Endodermal cell (in vitro differentiated cells): ENCODE measurements at regions not wholly inside any gene's neighbourhood (a gene's known extent, or its start where the extent isn't known, plus 50 kb on each side); places are given as distances from the start of the nearest gene placed in this dataset.
A peak's percentile ranks its signal among the peaks of the same experiment; 100 is the strongest.

ENCODE experiments used
- DNase-seq: peaks from one replicate; pipeline ENCODE4 v3.0.0-alpha.2; 2017
- H3K27ac ChIP-seq: 2 replicates; pipeline ENCODE4 v1.5.1; 2013; ENCODE audit warnings: mild to moderate bottlenecking, low read depth, low read length, moderate library complexity
- H3K27me3 ChIP-seq: 2 replicates; pipeline ENCODE4 v1.6.1; 2013; ENCODE audit warnings: mild to moderate bottlenecking, low read length, moderate library complexity; ENCODE audit not compliant: insufficient read depth, control insufficient read depth, poor library complexity, severe bottlenecking
- H3K36me3 ChIP-seq: 2 replicates; pipeline ENCODE4 v1.7.0; 2013; ENCODE audit warnings: mild to moderate bottlenecking, low read length, moderate library complexity; ENCODE audit not compliant: control insufficient read depth, insufficient read depth
- H3K4me1 ChIP-seq: one replicate; pipeline ENCODE4 v1.7.0; 2013; ENCODE audit warnings: low read length; ENCODE audit not compliant: control insufficient read depth, insufficient read depth
- H3K4me3 ChIP-seq: 2 replicates; pipeline ENCODE4 v1.5.1; 2013; ENCODE audit warnings: mild to moderate bottlenecking, low read length, moderate library complexity
- H3K9ac ChIP-seq: 2 replicates; pipeline ENCODE4 v1.6.1; 2013; ENCODE audit warnings: mild to moderate bottlenecking, low read length, moderate library complexity; ENCODE audit not compliant: poor library complexity, severe bottlenecking; ENCODE audit errors: extremely low read depth
- H3K9me3 ChIP-seq: 2 replicates; pipeline ENCODE4 v1.6.1; 2013; ENCODE audit warnings: mild to moderate bottlenecking, low read length, moderate library complexity; ENCODE audit not compliant: control insufficient read depth
- H3K27ac Mint-ChIP-seq: 2 replicates; pipeline ENCODE4 v1.8.0; 2020; ENCODE audit warnings: mixed read lengths
- H3K27me3 Mint-ChIP-seq: 2 replicates; pipeline ENCODE4 v1.8.0; 2021; ENCODE audit warnings: mild to moderate bottlenecking, mixed read lengths; ENCODE audit not compliant: insufficient read depth
- H3K36me3 Mint-ChIP-seq: 2 replicates; pipeline ENCODE4 v1.8.0; 2020; ENCODE audit warnings: low read depth, mixed read lengths
- H3K4me1 Mint-ChIP-seq: 2 replicates; pipeline ENCODE4 v1.8.0; 2020; ENCODE audit warnings: mixed read lengths
- H3K4me3 Mint-ChIP-seq: 2 replicates; pipeline ENCODE4 v1.8.0; 2020; ENCODE audit warnings: mild to moderate bottlenecking, moderate library complexity, mixed read lengths
- H3K9me3 Mint-ChIP-seq: 2 replicates; pipeline ENCODE4 v1.8.0; 2020; ENCODE audit warnings: mild to moderate bottlenecking, mixed read lengths
- WGBS, 2 experiments: methylation state at CpG; one replicate each; pipeline versions ENCODE4 v1.1.5 to v1.1.7; 2013; ENCODE audit warnings: missing lambda C conversion rate in 2 of 2, mixed read lengths in 1 of 2; ENCODE audit not compliant: insufficient coverage in 1 of 2, insufficient read length in 1 of 2; 5-methylcytosine and 5-hydroxymethylcytosine counted together
- TF ChIP-seq, protein P1 (sequence below): fragments of 200-600 bp; sonication (generic); conservative IDR thresholded peaks from 2 replicates; pipeline ENCODE4 v1.5.0; 2021; ENCODE audit warnings: antibody characterized with exemption, mild to moderate bottlenecking

DNA sequence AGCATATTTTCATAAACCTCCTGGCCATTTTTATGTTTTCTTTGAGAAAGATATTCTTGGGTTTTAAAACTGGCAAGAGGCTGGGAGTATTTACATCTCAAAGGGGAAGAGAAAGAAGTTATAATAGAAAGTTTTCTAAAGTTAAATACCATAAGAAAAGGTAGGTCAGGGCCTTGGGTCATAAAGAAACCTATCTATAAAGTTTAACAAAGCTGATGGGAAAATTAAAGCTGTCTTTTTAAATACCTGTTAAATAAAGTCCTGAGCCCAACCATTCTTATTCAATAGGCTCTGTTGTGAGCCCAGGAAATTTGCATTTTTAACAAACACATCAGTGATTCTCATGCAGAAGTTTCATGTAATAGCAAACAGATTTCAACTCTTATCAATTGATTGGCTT is 451.8 kb upstream of the INTU start:
- peaks cover 17% of the 10 kb centered on the region for H3K4me1 Mint-ChIP-seq
- no peaks in the 10 kb centered on the region for H3K27me3 ChIP-seq
- H3K27ac Mint-ChIP-seq: no peak overlapping the region
- H3K36me3 ChIP-seq: no peaks in the 10 kb centered on the region
- H3K9ac ChIP-seq: no peak overlapping the region
- no peak overlapping the region for H3K27ac ChIP-seq
- H3K4me3 ChIP-seq: no peak overlapping the region
- peaks cover 29% of the 10 kb centered on the region for H3K9me3 Mint-ChIP-seq
- H3K27me3 Mint-ChIP-seq: no peaks in the 10 kb centered on the region
- peaks cover 18% of the 10 kb centered on the region for H3K36me3 Mint-ChIP-seq
- H3K9me3 ChIP-seq: peaks cover 9% of the 10 kb centered on the region
- H3K4me1 ChIP-seq: no peaks in the 10 kb centered on the region
- no peak for DNase-seq
- TF ChIP-seq, protein P1, sequence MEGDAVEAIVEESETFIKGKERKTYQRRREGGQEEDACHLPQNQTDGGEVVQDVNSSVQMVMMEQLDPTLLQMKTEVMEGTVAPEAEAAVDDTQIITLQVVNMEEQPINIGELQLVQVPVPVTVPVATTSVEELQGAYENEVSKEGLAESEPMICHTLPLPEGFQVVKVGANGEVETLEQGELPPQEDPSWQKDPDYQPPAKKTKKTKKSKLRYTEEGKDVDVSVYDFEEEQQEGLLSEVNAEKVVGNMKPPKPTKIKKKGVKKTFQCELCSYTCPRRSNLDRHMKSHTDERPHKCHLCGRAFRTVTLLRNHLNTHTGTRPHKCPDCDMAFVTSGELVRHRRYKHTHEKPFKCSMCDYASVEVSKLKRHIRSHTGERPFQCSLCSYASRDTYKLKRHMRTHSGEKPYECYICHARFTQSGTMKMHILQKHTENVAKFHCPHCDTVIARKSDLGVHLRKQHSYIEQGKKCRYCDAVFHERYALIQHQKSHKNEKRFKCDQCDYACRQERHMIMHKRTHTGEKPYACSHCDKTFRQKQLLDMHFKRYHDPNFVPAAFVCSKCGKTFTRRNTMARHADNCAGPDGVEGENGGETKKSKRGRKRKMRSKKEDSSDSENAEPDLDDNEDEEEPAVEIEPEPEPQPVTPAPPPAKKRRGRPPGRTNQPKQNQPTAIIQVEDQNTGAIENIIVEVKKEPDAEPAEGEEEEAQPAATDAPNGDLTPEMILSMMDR: no peak
- no peak overlapping the region for H3K4me3 Mint-ChIP-seq

- H3K9me3 ChIP-seq: peaks cover 14% of the 10 kb centered on the region
- 92% methylated on average over 1 of the region's 1 CpG; no CpG with 5 or more reads in 1 of the 2 experiments for WGBS, 2 experiments
- no peak overlapping the region for H3K4me3 Mint-ChIP-seq
- H3K27me3 ChIP-seq: no peaks in the 10 kb centered on the region
- peaks cover 17% of the 10 kb centered on the region for H3K4me1 Mint-ChIP-seq
- H3K27me3 Mint-ChIP-seq: no peaks in the 10 kb centered on the region
- TF ChIP-seq, protein P1: no peak
- no peak overlapping the region for H3K9ac ChIP-seq
- H3K27ac ChIP-seq: no peak overlapping the region
- H3K9me3 Mint-ChIP-seq: peaks cover 32% of the 10 kb centered on the region
- peaks cover 18% of the 10 kb centered on the region for H3K36me3 Mint-ChIP-seq
- H3K36me3 ChIP-seq: no peaks in the 10 kb centered on the region
- DNase-seq: no peak
- H3K4me1 ChIP-seq: no peaks in the 10 kb centered on the region
- H3K27ac Mint-ChIP-seq: no peak overlapping the region
- H3K4me3 ChIP-seq: no peak overlapping the region
These were observed 450.1 kb upstream of the INTU start for GRCh38 chr4:127182687-127183086.

GRCh38 chr4:127188847-127189246 is 443.9 kb upstream of the INTU start:
- peak; percentile 48 for DNase-seq
- WGBS, 2 experiments: 100% methylated on average over 1 of the region's 1 CpG; no CpG with 5 or more reads in 1 of the 2 experiments
- Histone ChIP-seq H3K4me3 (no peak overlapping the region), H3K27ac (no peak overlapping the region), H3K36me3 (no peaks in the 10 kb centered on the region), H3K27me3 (no peaks in the 10 kb centered on the region), H3K4me1 (peaks cover 6% of the 10 kb centered on the region), H3K9me3 (peaks cover 14% of the 10 kb centered on the region), H3K9ac (no peak overlapping the region)
- Mint-ChIP-seq H3K36me3 (peaks cover 13% of the 10 kb centered on the region), H3K4me3 (no peak overlapping the region), H3K9me3 (peaks cover 23% of the 10 kb centered on the region), H3K27ac (no peak overlapping the region), H3K4me1 (no peaks in the 10 kb centered on the region), H3K27me3 (no peaks in the 10 kb centered on the region)
- TF ChIP-seq, protein P1: peak; percentile 71
